PC-9 (cell line): ENCODE measurements at regions not wholly inside any gene's neighbourhood (a gene's known extent, or its start where the extent isn't known, plus 50 kb on each side); places are given as distances from the start of the nearest gene placed in this dataset.

Experiments used
- EZH2 ChIP-seq: fragments of 200-600 bp; sonication (generic); IDR thresholded peaks from 2 replicates; pipeline ENCODE4 v1.8.0; 2017; ENCODE audit warnings: antibody characterized with exemption, low read depth
- TF ChIP-seq, protein P1 (sequence below): fragments of 200-600 bp; sonication (generic); conservative IDR thresholded peaks from 2 replicates; pipeline ENCODE4 v1.6.1; 2017; ENCODE audit warnings: mixed run types, antibody characterized with exemption, mild to moderate bottlenecking, moderate library complexity

GRCh38 chr17:12222392-12222791 lies 201.7 kb downstream of the MAP2K4 start:
- TF ChIP-seq, protein P1, sequence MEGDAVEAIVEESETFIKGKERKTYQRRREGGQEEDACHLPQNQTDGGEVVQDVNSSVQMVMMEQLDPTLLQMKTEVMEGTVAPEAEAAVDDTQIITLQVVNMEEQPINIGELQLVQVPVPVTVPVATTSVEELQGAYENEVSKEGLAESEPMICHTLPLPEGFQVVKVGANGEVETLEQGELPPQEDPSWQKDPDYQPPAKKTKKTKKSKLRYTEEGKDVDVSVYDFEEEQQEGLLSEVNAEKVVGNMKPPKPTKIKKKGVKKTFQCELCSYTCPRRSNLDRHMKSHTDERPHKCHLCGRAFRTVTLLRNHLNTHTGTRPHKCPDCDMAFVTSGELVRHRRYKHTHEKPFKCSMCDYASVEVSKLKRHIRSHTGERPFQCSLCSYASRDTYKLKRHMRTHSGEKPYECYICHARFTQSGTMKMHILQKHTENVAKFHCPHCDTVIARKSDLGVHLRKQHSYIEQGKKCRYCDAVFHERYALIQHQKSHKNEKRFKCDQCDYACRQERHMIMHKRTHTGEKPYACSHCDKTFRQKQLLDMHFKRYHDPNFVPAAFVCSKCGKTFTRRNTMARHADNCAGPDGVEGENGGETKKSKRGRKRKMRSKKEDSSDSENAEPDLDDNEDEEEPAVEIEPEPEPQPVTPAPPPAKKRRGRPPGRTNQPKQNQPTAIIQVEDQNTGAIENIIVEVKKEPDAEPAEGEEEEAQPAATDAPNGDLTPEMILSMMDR, result no peak
- TF ChIP-seq EZH2, result no peak
